ENCODE measurements at regions not wholly inside any gene's neighbourhood (a gene's known extent, or its start where the extent isn't known, plus 50 kb on each side); places are given as distances from the start of the nearest gene placed in this dataset.

GRCh38 chr20:11108102-11108810 is 434.5 kb upstream of the JAG1 start:
- ChIA-PET POLR2A (no interaction called here), CTCF (no interaction called here)

GRCh38 chr20:11110535-11110934 is 436.7 kb upstream of the JAG1 start:
- POLR2A ChIA-PET = no interaction called here
- CTCF ChIA-PET = no interaction called here

- POLR2A ChIA-PET = no interaction called here
- CTCF ChIA-PET = no interaction called here
These were observed 437.4 kb upstream of the JAG1 start for GRCh38 chr20:11111191-11111590.

GRCh38 chr20:11112832-11113231 is 439.0 kb upstream of the JAG1 start:
- CTCF ChIA-PET = no interaction called here
- POLR2A ChIA-PET = no interaction called here

- ChIA-PET POLR2A (no interaction called here), CTCF (no interaction called here)
These were observed 440.6 kb upstream of the JAG1 start for GRCh38 chr20:11114382-11114781.

- CTCF ChIA-PET = no interaction called here
- POLR2A ChIA-PET = no interaction called here
These were observed 444.2 kb upstream of the JAG1 start for GRCh38 chr20:11117808-11118528.

GRCh38 chr20:11118802-11119380 is 445.1 kb upstream of the JAG1 start:
- ChIA-PET POLR2A (no interaction called here), CTCF (no interaction called here)

- ChIA-PET POLR2A (no interaction called here), CTCF (no interaction called here)
These were observed 445.8 kb upstream of the JAG1 start for GRCh38 chr20:11119573-11119972.

- CTCF ChIA-PET = no interaction called here
- POLR2A ChIA-PET = no interaction called here
These were observed 446.6 kb upstream of the JAG1 start for GRCh38 chr20:11120431-11120830.

GRCh38 chr20:11124849-11125505 is 451.2 kb upstream of the JAG1 start:
- ChIA-PET POLR2A (no interaction called here), CTCF (no interaction called here)

- POLR2A ChIA-PET = no interaction called here
- CTCF ChIA-PET = no interaction called here
These were observed 454.5 kb upstream of the JAG1 start for GRCh38 chr20:11128220-11128718.

GRCh38 chr20:11128721-11129120 is 454.9 kb upstream of the JAG1 start:
- ChIA-PET CTCF (no interaction called here), POLR2A (no interaction called here)

- POLR2A ChIA-PET = no interaction called here
- CTCF ChIA-PET = no interaction called here
These were observed 456.9 kb upstream of the JAG1 start for GRCh38 chr20:11130554-11131166.

GRCh38 chr20:11132819-11133415 is 459.1 kb upstream of the JAG1 start:
- POLR2A ChIA-PET = no interaction called here
- CTCF ChIA-PET = no interaction called here

GRCh38 chr20:11136691-11137090 is 462.9 kb upstream of the JAG1 start:
- POLR2A ChIA-PET = no interaction called here

GRCh38 chr20:11137688-11138087 is 463.9 kb upstream of the JAG1 start:
- ChIA-PET CTCF (no interaction called here), POLR2A (no interaction called here)

More at GRCh38 chr20:11136691-11137090, 462.9 kb upstream of the JAG1 start:
- CTCF ChIA-PET = no interaction called here

- CTCF ChIA-PET = no interaction called here
- POLR2A ChIA-PET = no interaction called here
These were observed 466.6 kb upstream of the JAG1 start for GRCh38 chr20:11140359-11140758.

- CTCF ChIA-PET = no interaction called here
These were observed 469.7 kb upstream of the JAG1 start for GRCh38 chr20:11143481-11143880.

GRCh38 chr20:11144114-11144950 is 470.5 kb upstream of the JAG1 start:
- POLR2A ChIA-PET = no interaction called here
- CTCF ChIA-PET = no interaction called here

More at GRCh38 chr20:11143481-11143880, 469.7 kb upstream of the JAG1 start:
- POLR2A ChIA-PET = no interaction called here

All from activated CD8-positive, alpha-beta memory T cell treated with anti-CD3 and anti-CD28 coated beads for 36 hours (primary cell).